ENCODE measurements at regions not wholly inside any gene's neighbourhood (a gene's known extent, or its start where the extent isn't known, plus 50 kb on each side); places are given as distances from the start of the nearest gene placed in this dataset.
"Not testable (repeated sequence)": the region's sequence is repeated elsewhere in the genome, so short reads cannot be mapped to it uniquely, and the experiment has no call there.

GRCh38 chr7:145382762-145383161 lies 546.9 kb upstream of the TPK1 start:
- Histone ChIP-seq H3K36me3 (no peaks in the 10 kb centered on the region), H3K27ac (no peak overlapping the region), H3K4me1 (ENCODE audit: insufficient read depth) (no peaks in the 10 kb centered on the region), H3K4me3 (no peak overlapping the region), H3K27me3 (no peaks in the 10 kb centered on the region), H3K9me3 (no peaks in the 10 kb centered on the region)
- WGBS, 3 donors = 71 to 83% (median 79%) methylated on average over 1 of the region's 1 CpG
- TF ChIP-seq CTCF (IDR thresholded peaks at IDR 0.05) (no peak), POLR2A (IDR thresholded peaks at IDR 0.05) (no peak), EP300 (IDR thresholded peaks at IDR 0.05) (no peak)
- DNase-seq = no peak
- intact Hi-C loops (cut with DNase I) = no loop called here

- intact Hi-C loops (cut with DNase I) = no loop called here
- no peaks in the 10 kb centered on the region for H3K4me1 ChIP-seq (ENCODE audit: insufficient read depth)
- no peak for TF ChIP-seq EP300 (IDR thresholded peaks at IDR 0.05)
- no peak for TF ChIP-seq CTCF (IDR thresholded peaks at IDR 0.05)
- no peak for TF ChIP-seq POLR2A (IDR thresholded peaks at IDR 0.05)
- no peak for DNase-seq
- WGBS, 3 donors = 62 to 74% (median 64%) methylated on average over 2 of the region's 2 CpGs
- H3K4me3 ChIP-seq = no peak overlapping the region
- H3K27me3 ChIP-seq = no peaks in the 10 kb centered on the region
- no peaks in the 10 kb centered on the region for H3K9me3 ChIP-seq
- H3K27ac ChIP-seq = no peak overlapping the region
- no peaks in the 10 kb centered on the region for H3K36me3 ChIP-seq
These were observed 542.3 kb upstream of the TPK1 start for GRCh38 chr7:145378197-145378596.

DNA sequence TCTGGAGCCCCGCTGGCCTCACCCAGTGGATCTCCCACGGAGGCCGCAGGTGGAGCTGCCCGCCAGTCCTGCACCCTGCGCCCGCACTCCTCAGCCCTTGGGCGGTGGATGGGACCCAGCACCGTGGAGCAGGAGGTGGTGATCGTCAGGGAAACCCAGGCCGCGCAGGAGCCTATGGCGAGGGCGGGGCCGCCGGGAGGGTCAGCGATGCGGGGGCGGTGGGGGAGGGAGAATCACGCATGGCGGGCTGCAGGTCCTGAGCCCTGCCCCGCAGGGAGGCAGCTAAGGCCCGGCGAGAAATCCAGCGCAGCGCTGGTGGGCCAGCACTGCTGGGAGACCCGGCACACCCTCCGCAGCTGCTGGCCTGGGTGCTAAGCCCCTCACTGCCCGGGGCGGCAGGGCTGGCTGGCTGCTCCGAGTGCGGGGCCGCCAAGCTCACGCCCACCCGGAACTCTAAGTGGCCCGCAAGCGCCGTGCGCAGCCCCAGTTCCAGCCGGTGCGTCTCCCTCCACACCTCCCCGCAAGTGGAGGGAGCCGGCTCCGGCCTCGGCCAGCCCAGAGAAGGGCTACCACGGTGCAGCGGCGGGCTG lies 524.8 kb upstream of the TPK1 start:
- Histone ChIP-seq H3K36me3 (no peaks in the 10 kb centered on the region), H3K4me3 (no peak overlapping the region), H3K4me1 (ENCODE audit: insufficient read depth) (no peaks in the 10 kb centered on the region), H3K27ac (no peak overlapping the region), H3K27me3 (no peaks in the 10 kb centered on the region), H3K9me3 (no peaks in the 10 kb centered on the region)
- DNase-seq = no peak
- TF ChIP-seq EP300 (IDR thresholded peaks at IDR 0.05) (no peak), POLR2A (IDR thresholded peaks at IDR 0.05) (no peak), CTCF (IDR thresholded peaks at IDR 0.05) (no peak)
- WGBS, 3 donors = 95 to 97% (median 96%) methylated on average over 39 to 47 of the region's 47 CpGs
- intact Hi-C loops (cut with DNase I) = no loop called here

DNA sequence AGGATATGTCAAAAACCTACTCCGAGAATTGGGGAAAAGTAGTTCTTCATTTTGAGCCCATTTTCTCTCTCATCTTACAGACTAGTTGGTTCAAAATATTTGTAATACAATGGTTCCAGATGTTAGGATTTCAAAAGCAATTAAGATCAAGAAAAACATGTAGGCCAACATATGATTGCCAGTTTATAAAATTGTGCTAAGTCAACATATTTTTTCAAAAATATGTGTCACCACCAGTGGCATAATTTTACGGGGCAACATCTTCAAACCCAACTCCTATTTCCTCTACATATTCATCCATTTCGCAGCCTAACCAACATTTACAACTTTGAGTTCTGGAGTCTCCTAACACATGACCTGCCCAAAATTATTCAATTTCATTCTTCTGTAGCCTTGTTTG lies 514.5 kb upstream of the TPK1 start:
- WGBS, 3 donors = 83 to 94% (median 90%) methylated on average over 3 of the region's 3 CpGs

DNA sequence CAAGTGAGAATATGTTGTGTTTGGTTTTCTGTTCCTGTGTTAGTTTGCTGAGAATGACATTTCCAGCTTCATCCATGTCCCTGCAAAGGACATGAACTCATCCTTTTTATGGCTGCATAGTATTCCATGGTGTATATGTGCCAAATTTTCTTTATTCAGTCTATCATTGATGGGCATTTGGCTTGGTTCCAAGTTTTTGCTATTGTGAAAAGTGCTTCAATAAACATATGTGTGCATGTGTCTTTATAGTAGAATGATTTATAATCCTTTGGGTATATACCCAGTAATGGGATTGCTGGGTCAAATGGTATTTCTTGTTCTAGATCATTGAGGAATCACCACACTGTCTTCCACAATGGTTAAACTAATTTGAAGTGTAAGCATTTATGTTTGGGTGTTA lies 513.6 kb upstream of the TPK1 start:
- H3K4me3 ChIP-seq; H3K27me3 ChIP-seq; H3K9me3 ChIP-seq; H3K4me1 ChIP-seq (ENCODE audit: insufficient read depth); DNase-seq; intact Hi-C loops (cut with DNase I); H3K27ac ChIP-seq; H3K36me3 ChIP-seq: not testable (repeated sequence)

More for the DNA sequence above, 514.5 kb upstream of the TPK1 start:
- no peak overlapping the region for H3K27ac ChIP-seq
- no peaks in the 10 kb centered on the region for H3K9me3 ChIP-seq
- no peak for DNase-seq
- no peaks in the 10 kb centered on the region for H3K27me3 ChIP-seq
- H3K4me1 ChIP-seq (ENCODE audit: insufficient read depth) = no peaks in the 10 kb centered on the region
- no peak overlapping the region for H3K4me3 ChIP-seq
- intact Hi-C loops (cut with DNase I) = no loop called here
- no peak for TF ChIP-seq CTCF (IDR thresholded peaks at IDR 0.05)
- H3K36me3 ChIP-seq = no peaks in the 10 kb centered on the region
